Testis (tissue), 2 donors: ENCODE measurements at regions not wholly inside any gene's neighbourhood (a gene's known extent, or its start where the extent isn't known, plus 50 kb on each side); places are given as distances from the start of the nearest gene placed in this dataset.
A peak's percentile ranks its signal among the peaks of the same experiment; 100 is the strongest.
"Not testable (repeated sequence)": the region's sequence is repeated elsewhere in the genome, so short reads cannot be mapped to it uniquely, and the experiment has no call there.

Source experiments
- DNase-seq: peaks from one replicate; pipeline ENCODE4 v3.0.0-alpha.2; 2019
- H3K27ac ChIP-seq, 2 donors: fragments of 200-600 bp; sonication (generic); one replicate each; pipeline ENCODE4 v1.5.1; 2019
- H3K27me3 ChIP-seq: fragments of 200-600 bp; sonication (generic); one replicate; pipeline ENCODE4 v1.5.1; 2019
- H3K36me3 ChIP-seq: fragments of 200-600 bp; sonication (generic); one replicate; pipeline ENCODE4 v1.5.1; 2017; ENCODE audit warnings: low read depth; ENCODE audit errors: missing control alignments
- H3K4me1 ChIP-seq: fragments of 200-600 bp; sonication (generic); one replicate; pipeline ENCODE4 v1.5.1; 2019
- H3K4me3 ChIP-seq, 2 donors: fragments of 200-600 bp; sonication (generic); one replicate each; pipeline ENCODE4 v1.5.1; 2017 to 2019
- H3K9me3 ChIP-seq: fragments of 200-600 bp; sonication (generic); one replicate; pipeline ENCODE4 v1.5.1; 2017
- POLR2A ChIP-seq: fragments of 450-650 bp; IDR thresholded peaks from one replicate; pipeline ENCODE4 v1.6.1; 2017; ENCODE audit warnings: antibody characterized with exemption, mild to moderate bottlenecking, moderate library complexity
- WGBS, 2 donors: methylation state at CpG; one replicate each; pipeline ENCODE4 v1.1.5; 2018; 5-methylcytosine and 5-hydroxymethylcytosine counted together
- intact Hi-C: fragments of 100-400 bp; cut with DNase I; formaldehyde crosslinking; loops from one replicate; pipeline ENCODE4 v1.15.1; 2023; ENCODE audit warnings: low total_unique reads
- TF ChIP-seq, protein P1 (sequence below), 3 experiments: fragments of 450-650 bp in 2 of 3; fragments of 200-600 bp in 1 of 3; sonication (generic) in 1 of 3; IDR thresholded peaks; one replicate each; pipeline ENCODE4 v1.5.1; 2016 to 2019; ENCODE audit warnings: antibody characterized with exemption in 3 of 3, mild to moderate bottlenecking in 2 of 3, moderate library complexity in 1 of 3

DNA sequence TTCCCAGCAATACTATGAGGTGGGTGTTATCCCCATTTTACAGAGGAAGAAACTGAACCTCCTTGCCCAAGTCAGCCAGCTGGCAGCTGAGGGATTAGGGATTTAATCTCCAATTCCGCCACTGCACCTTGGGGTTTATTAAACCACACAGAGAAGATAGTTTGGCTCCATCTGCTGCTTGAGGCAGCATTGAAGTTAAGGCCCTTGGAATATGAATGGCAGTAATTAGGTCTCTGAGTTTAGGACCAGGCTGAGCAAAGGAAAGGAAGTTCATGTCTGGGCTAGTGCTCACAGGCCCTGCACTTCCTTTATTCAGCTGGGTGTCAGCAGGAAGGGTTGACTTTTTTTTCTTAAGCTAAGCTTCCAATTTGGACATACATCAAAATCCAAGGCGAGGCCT, 86.9 kb upstream of the GDNF start:
- no peak overlapping the region for H3K27ac ChIP-seq
- no peak for DNase-seq
- H3K4me1 ChIP-seq: no peaks in the 10 kb centered on the region
- H3K27me3 ChIP-seq: no peaks in the 10 kb centered on the region
- intact Hi-C loops: no loop called here
- whole genome bisulfite sequencing, 2 donors: 71 to 76% methylated on average over 2 of the region's 2 CpGs
- no peaks in the 10 kb centered on the region for H3K9me3 ChIP-seq
- no peaks in the 10 kb centered on the region for H3K36me3 ChIP-seq
- no peak for TF ChIP-seq POLR2A
- TF ChIP-seq, protein P1, sequence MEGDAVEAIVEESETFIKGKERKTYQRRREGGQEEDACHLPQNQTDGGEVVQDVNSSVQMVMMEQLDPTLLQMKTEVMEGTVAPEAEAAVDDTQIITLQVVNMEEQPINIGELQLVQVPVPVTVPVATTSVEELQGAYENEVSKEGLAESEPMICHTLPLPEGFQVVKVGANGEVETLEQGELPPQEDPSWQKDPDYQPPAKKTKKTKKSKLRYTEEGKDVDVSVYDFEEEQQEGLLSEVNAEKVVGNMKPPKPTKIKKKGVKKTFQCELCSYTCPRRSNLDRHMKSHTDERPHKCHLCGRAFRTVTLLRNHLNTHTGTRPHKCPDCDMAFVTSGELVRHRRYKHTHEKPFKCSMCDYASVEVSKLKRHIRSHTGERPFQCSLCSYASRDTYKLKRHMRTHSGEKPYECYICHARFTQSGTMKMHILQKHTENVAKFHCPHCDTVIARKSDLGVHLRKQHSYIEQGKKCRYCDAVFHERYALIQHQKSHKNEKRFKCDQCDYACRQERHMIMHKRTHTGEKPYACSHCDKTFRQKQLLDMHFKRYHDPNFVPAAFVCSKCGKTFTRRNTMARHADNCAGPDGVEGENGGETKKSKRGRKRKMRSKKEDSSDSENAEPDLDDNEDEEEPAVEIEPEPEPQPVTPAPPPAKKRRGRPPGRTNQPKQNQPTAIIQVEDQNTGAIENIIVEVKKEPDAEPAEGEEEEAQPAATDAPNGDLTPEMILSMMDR (IDR thresholded peaks at IDR 0.05): no peak
- H3K4me3 ChIP-seq: no peak overlapping the region

GRCh38 chr5:37921452-37921851, 81.6 kb upstream of the GDNF start:
- Histone ChIP-seq H3K27me3 (no peaks in the 10 kb centered on the region), H3K4me1 (no peaks in the 10 kb centered on the region), H3K36me3 (no peaks in the 10 kb centered on the region), H3K27ac (no peak overlapping the region), H3K9me3 (no peaks in the 10 kb centered on the region), H3K4me3 (no peak overlapping the region)
- 77 to 97% methylated on average over 1 of the region's 1 CpG for WGBS, 2 donors
- TF ChIP-seq, protein P1 (IDR thresholded peaks at IDR 0.05): no peak
- no peak for TF ChIP-seq POLR2A
- intact Hi-C loops: no loop called here
- no peak for DNase-seq

DNA sequence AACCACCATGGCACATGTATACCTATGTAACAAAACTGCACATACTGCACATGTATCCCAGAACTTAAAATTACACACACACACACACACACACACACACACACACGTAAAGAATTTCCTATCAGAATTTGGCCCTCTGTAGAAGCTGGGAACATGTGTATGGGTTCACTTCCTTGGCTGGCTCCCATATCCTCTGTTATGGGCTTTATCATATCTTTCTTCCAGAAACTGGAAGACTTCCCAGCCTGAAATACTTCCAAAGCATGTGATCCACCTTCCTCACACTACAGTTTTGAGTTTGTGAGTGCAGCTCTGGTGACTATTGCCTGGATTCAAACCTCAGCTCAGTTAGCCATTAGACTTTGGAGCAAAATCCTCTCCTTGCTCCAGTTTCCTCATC, 78.6 kb upstream of the GDNF start:
- peak; percentile 32 for DNase-seq
- TF ChIP-seq POLR2A: no peak
- TF ChIP-seq, protein P1 (IDR thresholded peaks at IDR 0.05): no peak
- 21 to 75% methylated on average over 1 of the region's 1 CpG for WGBS, 2 donors
- Histone ChIP-seq H3K27ac (no peak overlapping the region), H3K9me3 (no peaks in the 10 kb centered on the region), H3K4me1 (no peaks in the 10 kb centered on the region), H3K36me3 (no peaks in the 10 kb centered on the region), H3K4me3 (no peak overlapping the region), H3K27me3 (no peaks in the 10 kb centered on the region)
- intact Hi-C loops: no loop called here

DNA sequence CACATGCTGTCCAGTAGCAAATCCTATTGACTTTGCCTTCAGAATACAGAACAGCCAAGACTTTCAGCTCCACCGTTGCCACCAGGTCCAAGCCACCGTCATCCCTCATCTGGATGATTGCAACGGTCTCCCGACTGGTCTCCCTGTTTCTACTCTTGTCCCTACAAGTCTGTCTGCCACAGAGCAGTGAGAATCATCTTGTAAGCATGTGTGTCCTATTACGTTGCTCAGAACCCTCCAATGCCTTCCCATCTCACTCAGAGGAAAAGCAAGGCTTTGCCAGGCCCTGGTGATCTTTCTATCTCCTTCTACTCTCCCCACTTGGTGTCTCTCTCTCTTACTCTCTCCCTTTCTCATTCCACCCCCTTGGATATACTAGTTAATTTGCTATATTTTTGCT, 76.7 kb upstream of the GDNF start:
- Histone ChIP-seq H3K4me3 (no peak overlapping the region), H3K9me3 (no peaks in the 10 kb centered on the region), H3K27me3 (no peaks in the 10 kb centered on the region), H3K36me3 (no peaks in the 10 kb centered on the region), H3K27ac (no peak overlapping the region), H3K4me1 (no peaks in the 10 kb centered on the region)
- no peak for TF ChIP-seq POLR2A
- TF ChIP-seq, protein P1 (IDR thresholded peaks at IDR 0.05): no peak
- WGBS, 2 donors: 90 to 99% methylated on average over 5 of the region's 5 CpGs
- intact Hi-C loops: no loop called here
- DNase-seq: no peak

GRCh38 chr5:37915097-37915736, 75.4 kb upstream of the GDNF start:
- intact Hi-C loops: no loop called here
- Histone ChIP-seq H3K27ac (no peak overlapping the region), H3K27me3 (no peaks in the 10 kb centered on the region), H3K4me3 (no peak overlapping the region), H3K9me3 (no peaks in the 10 kb centered on the region), H3K36me3 (no peaks in the 10 kb centered on the region), H3K4me1 (no peaks in the 10 kb centered on the region)
- no peak for DNase-seq
- TF ChIP-seq POLR2A: no peak
- TF ChIP-seq, protein P1 (IDR thresholded peaks at IDR 0.05): no peak
- WGBS, 2 donors: 73 to 88% methylated on average over 4 of the region's 4 CpGs

GRCh38 chr5:37909610-37910266, 69.9 kb upstream of the GDNF start:
- H3K36me3 ChIP-seq, DNase-seq, H3K9me3 ChIP-seq, H3K27me3 ChIP-seq, H3K27ac ChIP-seq, intact Hi-C loops, H3K4me1 ChIP-seq, H3K4me3 ChIP-seq: not testable (repeated sequence)
- WGBS, 2 donors: 68 to 73% methylated on average over 4 to 5 of the region's 5 CpGs
